ENCODE measurements at regions not wholly inside any gene's neighbourhood (a gene's known extent, or its start where the extent isn't known, plus 50 kb on each side); places are given as distances from the start of the nearest gene placed in this dataset.
A peak's percentile ranks its signal among the peaks of the same experiment; 100 is the strongest.

DNA sequence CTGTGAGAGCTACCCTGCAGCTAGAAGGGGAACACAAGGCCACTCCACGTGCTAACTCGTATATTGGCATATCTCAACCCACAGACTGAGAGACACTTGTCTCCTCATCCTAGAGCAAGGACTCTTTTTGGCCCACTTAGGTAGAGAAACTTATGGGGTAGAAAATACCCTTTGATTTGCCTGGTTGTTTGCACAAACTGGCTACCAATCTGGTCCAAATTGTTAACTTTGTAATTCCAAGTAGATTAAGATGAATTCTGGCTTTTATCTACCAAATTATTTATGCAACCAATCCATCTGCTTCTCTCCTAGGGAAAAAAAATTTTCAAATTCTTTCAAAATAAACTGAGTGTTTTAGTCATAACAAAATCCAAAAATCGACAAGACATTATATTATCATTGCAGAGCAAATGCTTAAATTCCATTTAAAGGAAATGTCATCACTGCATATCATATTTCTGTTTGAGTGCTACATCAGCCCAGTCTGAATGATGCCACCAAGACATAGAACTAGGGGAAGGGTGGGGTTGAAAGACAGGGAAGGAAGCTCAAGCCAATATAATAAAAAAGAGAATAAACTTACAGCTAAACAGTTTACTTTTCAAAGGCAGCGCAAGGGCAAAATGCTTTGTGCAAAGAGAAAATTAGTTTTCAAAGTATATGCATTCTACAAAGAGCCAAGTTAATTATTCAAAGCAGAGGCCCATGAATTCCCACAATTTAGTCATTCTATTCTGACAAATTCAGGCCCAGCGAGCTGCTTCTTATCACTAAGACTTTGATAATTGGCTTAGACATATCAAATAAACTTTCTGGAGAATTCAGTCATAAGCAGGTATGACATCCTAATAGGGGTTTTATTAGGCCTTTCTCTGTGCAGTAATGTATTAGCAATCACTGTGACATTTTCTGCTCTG lies 198.0 kb downstream of the CAAP1 start:
- no peak for DNase-seq (ENCODE audit: low read depth, low spot score)
- TF ChIP-seq, protein P1, sequence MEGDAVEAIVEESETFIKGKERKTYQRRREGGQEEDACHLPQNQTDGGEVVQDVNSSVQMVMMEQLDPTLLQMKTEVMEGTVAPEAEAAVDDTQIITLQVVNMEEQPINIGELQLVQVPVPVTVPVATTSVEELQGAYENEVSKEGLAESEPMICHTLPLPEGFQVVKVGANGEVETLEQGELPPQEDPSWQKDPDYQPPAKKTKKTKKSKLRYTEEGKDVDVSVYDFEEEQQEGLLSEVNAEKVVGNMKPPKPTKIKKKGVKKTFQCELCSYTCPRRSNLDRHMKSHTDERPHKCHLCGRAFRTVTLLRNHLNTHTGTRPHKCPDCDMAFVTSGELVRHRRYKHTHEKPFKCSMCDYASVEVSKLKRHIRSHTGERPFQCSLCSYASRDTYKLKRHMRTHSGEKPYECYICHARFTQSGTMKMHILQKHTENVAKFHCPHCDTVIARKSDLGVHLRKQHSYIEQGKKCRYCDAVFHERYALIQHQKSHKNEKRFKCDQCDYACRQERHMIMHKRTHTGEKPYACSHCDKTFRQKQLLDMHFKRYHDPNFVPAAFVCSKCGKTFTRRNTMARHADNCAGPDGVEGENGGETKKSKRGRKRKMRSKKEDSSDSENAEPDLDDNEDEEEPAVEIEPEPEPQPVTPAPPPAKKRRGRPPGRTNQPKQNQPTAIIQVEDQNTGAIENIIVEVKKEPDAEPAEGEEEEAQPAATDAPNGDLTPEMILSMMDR (IDR thresholded peaks at IDR 0.05; ENCODE audit: low read depth, low read length): no peak
- in situ Hi-C loops (cut with HindIII; ENCODE audit: low sequenced_read_pairs): no loop called here
- no peak overlapping the region for H3K4me3 ChIP-seq (ENCODE audit: low read depth, low read length)

- H3K4me3 ChIP-seq (ENCODE audit: low read depth, low read length): no peak overlapping the region
- TF ChIP-seq, protein P1 (IDR thresholded peaks at IDR 0.05; ENCODE audit: low read depth, low read length): no peak
- in situ Hi-C loops (cut with HindIII; ENCODE audit: low sequenced_read_pairs): no loop called here
- no peak for DNase-seq (ENCODE audit: low read depth, low spot score)
Measured at GRCh38 chr9:26689041-26689440, 203.6 kb downstream of the CAAP1 start.

GRCh38 chr9:26687421-26687820 lies 205.2 kb downstream of the CAAP1 start:
- TF ChIP-seq, protein P1 (IDR thresholded peaks at IDR 0.05; ENCODE audit: low read depth, low read length): no peak
- H3K4me3 ChIP-seq (ENCODE audit: low read depth, low read length): no peak overlapping the region
- no peak for DNase-seq (ENCODE audit: low read depth, low spot score)
- in situ Hi-C loops (cut with HindIII; ENCODE audit: low sequenced_read_pairs): no loop called here

- DNase-seq (ENCODE audit: low read depth, low spot score): peak; percentile 26
- in situ Hi-C loops (cut with HindIII; ENCODE audit: low sequenced_read_pairs): no loop called here
Measured at GRCh38 chr9:26685818-26686217, 206.8 kb downstream of the CAAP1 start.

GRCh38 chr9:26684029-26684428 lies 208.6 kb downstream of the CAAP1 start:
- TF ChIP-seq, protein P1 (IDR thresholded peaks at IDR 0.05; ENCODE audit: low read depth, low read length): no peak
- in situ Hi-C loops (cut with HindIII; ENCODE audit: low sequenced_read_pairs): no loop called here
- DNase-seq (ENCODE audit: low read depth, low spot score): no peak
- no peak overlapping the region for H3K4me3 ChIP-seq (ENCODE audit: low read depth, low read length)

More at GRCh38 chr9:26685818-26686217, 206.8 kb downstream of the CAAP1 start:
- TF ChIP-seq, protein P1 (IDR thresholded peaks at IDR 0.05; ENCODE audit: low read depth, low read length): no peak
- no peak overlapping the region for H3K4me3 ChIP-seq (ENCODE audit: low read depth, low read length)

DNA sequence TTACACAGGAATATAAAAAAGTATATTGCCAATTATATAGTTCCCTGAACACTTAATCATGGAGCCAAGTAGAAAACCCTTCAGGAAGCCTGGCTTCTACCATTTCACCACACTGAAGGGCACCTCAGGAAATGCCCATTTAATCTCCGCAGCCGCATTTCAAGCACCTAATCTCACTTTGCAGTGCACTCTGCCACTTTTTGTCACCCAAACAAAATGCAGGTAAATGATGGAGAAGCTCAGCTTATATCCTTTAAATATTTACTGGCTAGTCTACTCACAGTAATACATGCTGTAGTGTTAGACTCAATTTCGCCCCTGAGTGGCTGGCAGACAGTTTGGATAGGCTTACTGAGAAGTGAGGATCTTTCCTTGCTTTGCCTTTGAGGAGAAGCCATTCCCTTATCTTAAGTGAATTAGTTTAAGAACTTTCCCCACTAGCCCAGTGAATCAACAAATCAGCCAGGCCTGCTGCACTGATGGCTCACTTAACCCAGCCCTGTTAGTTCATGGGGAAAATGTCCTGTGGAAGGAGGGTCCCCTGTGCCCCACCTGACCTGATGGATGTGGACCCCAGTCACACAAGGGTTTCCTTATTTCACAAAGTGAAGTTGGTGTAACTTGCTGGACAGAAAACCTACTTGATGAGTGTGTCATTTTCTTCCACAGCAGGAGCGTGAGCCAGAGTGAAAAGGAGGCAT lies 209.7 kb downstream of the CAAP1 start:
- H3K4me3 ChIP-seq (ENCODE audit: low read depth, low read length): no peak overlapping the region
- DNase-seq (ENCODE audit: low read depth, low spot score): no peak
- TF ChIP-seq, protein P1 (IDR thresholded peaks at IDR 0.05; ENCODE audit: low read depth, low read length): no peak
- in situ Hi-C loops (cut with HindIII; ENCODE audit: low sequenced_read_pairs): no loop called here
